HG02973 (cell line): ENCODE measurements at regions not wholly inside any gene's neighbourhood (a gene's known extent, or its start where the extent isn't known, plus 50 kb on each side); places are given as distances from the start of the nearest gene placed in this dataset.

Source experiments
- ATAC-seq: cut with Tn5 transposase; IDR thresholded peaks from one replicate; pipeline ENCODE4 v1.9.1; 2021; ENCODE audit warnings: moderate library complexity; ENCODE audit not compliant: unreplicated experiment

DNA sequence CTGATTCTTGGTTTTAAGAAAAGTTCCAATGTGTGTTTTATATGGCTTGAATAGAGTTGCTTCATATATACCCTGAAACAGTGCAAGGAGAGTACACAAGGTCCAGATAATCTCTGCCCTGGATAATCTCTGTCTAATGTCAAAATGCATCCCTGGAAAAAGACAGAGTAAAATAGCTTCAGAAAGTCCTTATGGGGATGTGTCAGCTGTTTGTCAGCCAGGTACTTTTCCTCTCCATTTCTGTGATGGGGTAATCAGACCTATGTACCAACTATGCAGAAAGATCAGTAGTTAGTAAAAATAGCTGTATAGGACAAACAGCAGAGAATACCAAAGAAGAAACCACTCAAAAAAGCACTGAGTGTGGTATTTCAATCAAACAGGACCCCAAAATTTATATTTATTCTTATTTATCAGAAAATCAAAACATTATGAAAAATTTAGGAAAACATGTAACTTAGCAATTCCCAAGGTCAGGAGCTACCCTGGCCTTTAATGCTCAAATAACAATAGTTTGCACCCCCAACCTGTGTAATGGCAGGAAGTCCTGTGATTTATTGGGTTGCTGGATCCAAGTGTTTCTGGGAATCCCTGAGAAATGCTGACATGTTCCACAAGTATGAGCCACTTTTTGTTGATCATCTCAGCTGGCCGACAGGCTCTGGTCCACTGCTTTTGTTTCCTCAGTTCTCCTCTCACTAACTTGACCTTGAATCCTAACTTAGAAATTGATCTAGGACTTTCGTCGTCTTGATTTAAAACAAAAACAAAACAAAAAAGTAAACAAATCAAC lies 69.6 kb downstream of the MDH1 start:
- no peak for ATAC-seq

DNA sequence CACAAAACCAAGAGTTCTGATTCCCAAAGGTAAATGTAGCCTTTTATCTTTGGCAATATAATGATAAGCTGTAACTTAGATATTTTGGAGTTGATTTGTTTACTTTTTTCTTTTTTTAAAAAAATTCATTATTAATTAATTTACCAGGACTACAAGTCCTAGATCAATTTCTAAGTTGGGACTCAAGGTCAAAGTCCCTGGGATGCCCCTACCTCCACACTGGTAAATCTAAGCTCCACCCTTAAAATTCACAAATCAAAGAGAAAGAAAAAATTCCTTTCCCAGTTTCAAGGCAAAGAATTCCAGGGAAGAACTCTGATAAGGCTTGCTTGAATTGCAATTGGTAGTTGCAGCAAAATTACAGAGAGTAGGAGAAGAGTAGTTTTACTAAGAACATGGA lies 71.3 kb downstream of the MDH1 start:
- ATAC-seq: no peak

DNA sequence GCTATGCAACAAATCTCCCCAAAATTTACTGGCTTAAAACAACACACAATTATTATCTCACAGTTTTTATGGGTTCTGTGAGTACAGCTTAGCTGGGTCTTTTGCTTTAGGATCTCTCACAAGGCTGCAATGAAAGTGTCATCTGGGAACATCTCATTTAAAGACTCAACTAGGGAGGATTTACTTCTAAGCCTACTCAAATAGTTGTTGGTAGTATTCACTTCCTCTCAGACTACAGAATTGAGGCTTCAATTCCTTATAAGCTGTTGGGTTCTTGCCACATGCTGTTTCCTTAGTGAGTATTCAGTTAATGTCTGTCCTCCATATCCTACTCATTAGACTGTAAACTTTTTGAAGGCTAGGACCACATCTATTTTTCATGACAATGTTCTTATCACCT lies 72.3 kb downstream of the MDH1 start:
- no peak for ATAC-seq

DNA sequence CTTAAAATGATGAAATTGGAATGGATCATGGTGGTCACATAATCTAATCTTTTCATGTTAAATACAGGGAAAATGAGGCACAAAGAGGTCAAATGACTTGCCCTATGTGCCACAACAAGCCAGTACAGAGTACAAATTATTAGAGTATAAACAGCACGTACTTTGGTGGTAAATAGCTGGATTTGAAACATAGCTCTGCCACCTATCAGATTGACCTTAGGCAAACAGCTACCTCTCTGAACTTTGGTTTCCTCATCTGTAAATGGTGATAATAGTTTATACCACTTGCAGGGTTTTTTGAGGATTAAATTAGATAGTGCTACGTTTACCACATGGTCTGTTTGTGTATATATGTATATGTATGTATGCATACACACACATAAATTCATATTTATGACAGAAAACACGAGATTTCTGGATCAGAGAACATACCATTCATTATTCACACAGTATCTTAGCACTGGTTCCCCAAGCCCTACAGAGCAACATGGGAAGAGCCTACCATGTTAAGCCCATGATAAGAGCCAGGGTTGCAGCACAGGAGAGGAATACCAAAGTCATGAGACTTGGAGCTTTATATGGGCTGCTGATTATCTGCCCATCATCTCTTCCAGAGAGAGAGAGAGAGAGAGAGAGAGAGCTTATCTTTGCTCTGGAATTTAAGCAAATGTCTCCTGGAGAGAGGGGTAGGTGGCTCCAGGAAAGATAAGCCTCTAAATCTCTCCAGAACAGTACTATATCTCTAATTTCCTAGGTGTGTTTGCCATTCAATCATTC lies 73.5 kb downstream of the MDH1 start:
- no peak for ATAC-seq

DNA sequence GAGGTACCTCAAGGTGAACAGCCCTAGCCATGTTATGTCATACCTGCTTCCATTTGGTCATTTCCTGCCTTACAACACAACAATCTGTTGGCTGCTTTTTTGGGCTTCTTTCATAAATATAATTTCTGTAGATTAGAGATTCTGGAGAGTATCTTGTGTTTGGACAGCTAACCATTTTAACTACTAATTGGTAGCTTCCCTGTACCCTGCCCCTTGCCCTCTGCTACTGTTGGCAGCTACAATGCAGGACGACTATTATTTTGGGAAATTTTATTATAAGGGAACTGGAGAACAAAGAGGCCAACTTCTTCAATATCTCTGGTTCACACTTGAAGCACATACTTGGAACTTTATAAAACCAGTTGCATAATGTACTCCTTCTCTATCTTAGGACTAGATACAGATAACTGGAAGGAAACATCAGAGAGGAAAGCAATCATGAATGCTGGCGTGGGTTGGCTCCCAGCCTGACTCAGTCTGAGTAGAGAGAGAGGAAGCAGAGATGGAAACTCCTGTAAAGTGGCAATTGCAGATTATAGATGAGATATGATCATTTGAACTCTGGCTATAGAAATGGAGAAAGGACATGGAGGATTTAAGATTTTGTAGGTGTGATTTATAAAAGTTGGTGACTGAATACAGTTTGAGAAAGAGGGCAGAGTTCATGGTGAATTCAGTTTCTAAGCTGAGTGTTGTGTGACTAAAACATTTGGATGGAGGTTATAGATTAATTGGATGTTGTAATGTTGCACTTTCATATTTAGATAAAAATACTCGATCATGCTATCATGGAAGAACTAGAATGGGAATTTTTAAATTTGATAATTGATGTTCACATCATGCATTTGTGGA lies 74.5 kb downstream of the MDH1 start:
- no peak for ATAC-seq

DNA sequence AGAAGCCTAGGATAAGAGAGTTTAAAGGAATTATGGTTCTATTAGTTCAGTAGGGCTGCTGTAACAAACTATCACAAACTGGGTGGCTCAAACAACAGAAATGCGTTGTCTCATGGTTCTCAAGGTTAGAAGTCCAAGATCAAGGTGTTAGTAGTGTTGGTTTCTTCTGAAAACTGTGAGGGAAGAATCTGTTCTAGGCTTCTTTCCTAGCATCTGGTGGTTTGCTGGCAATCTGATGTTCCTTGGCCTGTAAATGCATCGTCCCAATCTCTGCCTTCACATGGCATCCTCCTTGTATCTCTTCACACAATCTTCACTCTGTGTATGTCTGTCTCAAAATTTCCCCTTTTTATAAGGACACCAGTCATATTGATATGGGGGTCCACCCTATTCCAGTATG lies 76.3 kb downstream of the MDH1 start:
- ATAC-seq: no peak

DNA sequence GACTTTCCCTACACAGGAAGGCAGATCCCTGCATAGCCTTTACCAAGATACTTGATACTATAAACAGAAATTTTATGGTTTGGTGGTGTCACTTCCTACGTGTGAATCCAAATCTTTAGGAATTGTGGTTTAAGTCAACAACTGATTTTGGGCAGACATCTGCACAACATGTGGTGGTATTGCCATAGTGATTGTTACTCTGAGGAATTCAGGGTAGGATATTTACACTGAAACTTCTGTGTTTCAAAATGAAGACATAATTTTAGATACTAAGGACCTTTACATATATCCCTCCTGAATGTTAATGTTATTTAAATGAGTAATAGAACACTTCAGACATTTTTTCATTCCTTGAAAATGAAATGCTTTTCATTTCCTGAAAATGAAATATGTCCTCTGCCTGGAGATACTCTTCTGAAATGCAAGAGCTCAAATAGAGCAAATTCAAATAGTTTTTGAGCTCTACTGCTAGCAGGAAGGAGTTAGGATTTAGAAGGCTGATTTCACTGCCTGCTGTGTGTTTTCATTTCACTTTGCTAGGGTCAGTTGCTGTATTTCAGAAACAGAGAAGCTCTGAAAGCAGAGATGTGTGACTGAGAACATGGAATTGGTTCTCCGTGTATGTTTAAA lies 77.2 kb downstream of the MDH1 start:
- ATAC-seq: no peak

DNA sequence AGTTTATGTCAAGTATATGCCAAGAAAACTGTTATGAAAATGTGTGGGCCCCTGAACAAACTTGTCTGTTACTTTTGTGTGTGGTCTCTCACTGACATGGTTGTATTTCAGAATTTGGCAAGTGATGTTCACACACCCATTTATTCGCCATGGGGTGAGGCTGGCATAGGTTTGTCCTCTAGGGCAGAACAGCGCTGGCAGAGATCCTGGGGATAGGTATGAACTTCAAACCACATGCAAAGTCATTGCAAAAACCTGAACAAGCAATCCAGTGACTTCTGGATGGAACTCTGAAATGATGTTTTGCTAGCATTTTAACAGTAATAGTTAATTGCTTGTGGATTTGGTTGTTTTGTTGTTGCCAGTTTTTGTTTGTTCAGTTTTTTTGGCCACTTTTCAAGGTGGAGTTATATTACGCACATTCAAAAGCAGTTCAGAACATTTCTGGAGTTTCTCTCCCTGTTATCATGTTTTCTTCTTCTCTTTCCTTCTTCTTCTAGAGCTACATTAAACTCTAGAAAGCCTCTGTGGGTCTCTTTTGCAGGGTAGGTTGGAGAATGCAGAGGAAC lies 78.5 kb downstream of the MDH1 start:
- ATAC-seq: no peak

DNA sequence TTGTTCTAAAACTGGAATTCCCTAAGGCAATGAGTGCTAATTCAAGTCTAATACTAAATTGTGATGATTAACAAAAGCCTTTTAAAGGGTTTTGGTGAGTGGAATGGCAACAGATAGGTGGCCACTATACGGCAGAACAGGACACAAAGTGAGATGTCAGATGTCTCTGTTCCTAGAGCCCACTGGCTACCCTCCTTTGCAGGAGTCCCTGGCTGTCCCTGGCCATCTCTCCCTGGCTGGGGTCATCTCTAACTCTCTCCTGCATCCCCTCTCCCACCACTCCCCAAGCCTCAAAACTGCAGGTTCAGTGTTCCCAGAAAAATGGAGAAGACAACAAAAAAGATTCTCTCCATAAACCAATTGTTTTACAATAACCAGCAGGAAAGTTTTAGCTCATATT lies 79.2 kb downstream of the MDH1 start:
- no peak for ATAC-seq

DNA sequence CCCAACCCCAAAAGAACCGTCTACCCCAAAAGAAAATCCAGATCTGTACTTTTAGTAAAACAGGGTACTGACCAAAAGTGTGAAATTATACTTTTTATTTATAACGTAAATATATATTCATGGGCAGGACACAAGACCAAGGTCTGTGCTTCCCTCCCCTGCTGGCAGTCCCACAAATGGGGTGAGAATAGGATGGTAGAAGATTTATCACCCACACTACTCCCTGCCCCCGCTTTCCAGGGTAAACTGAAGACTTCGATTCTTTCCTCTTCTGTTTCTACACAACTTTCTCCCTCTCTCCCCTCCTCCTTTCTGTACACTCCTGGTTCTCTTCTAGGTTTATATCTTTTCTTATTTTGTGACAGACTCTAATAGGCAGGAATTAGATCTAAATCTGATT lies 79.7 kb downstream of the MDH1 start:
- no peak for ATAC-seq

DNA sequence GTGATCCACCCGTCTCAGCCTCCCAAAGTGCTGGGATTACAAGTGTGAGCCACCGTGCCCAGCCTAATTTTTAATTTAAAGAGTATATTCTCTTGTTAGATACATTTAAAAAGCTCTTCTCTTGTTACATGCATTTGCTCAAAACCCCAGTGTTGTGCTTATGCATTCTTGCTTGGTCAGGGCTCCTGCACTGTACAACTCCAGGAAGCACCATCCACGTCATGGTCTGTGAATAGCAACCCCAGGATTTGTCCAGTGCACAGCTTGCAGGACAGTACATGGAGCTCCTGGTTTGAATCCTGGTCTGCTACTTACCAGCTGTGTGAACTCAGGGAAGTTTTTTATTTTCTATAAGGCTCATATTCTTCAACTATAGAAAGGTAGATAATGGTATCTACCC lies 80.8 kb downstream of the MDH1 start:
- no peak for ATAC-seq

DNA sequence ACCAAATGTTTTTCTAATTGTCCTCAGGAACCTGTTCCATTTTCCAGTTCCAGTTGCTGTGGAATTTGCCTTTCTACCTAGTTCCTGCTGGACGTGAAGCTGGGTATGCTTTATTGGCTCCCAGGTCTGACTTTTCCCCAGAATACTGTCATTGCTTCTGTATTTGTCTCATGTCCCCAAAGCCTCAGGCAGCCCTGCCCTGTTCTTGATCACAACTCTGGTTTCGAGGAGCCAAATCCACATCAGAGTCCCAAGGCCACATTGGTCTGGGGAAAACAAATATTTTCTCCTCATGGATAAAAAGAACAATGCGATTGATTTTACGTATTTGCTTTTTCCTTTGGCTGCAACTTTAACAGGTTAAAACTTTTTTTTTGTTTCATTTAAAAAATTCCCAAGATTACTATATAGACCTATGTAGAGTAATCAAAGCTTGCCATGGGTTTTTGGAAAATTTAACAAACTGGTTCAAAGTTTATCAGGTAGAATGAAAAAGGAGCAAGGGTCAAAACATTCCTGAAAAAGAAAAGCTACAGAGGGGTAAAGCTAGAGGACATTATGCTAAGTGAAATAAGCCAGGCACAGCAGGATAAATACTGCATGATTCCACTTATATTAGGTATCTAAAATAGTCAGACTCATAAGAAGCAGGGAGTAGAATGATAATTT lies 85.2 kb downstream of the MDH1 start:
- no peak for ATAC-seq

DNA sequence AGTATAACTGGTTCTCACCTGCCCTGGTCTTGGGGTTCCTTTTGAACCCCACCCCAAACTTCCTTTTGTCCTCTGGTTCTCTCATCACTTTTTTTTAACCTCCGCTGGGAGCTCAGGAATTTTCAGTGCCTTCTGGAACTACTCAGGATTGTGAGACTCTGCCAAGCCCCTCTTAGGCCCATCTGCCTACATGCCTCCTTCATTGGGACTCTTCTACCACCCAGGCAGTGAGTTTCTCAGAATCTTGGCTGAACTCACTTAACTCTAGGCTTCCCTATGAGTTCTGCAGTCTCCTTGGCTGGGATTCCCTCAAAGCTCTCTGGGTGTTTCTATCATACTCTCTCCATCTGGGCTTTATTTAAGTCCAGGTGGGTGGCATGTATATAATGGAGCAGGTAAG lies 86.3 kb downstream of the MDH1 start:
- no peak for ATAC-seq

DNA sequence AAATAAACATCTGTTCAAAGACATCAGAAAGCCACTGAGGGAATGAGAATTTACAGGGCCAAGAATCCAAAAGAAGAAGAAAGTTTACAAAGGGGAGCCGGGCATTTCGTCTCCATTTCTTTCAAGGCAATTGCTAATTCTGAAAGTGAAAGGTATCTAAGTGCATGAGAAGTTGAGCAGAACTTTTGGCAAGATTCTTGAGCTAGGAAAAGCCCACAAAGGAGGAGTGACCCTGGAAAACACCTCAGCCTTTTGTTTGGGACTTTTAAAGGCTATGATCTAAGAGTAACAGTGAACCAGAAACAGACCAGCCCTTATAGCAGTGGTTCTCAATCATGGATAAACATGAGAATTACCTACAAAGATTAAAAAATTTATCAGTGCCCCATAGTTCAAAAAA lies 87.4 kb downstream of the MDH1 start:
- ATAC-seq: no peak

DNA sequence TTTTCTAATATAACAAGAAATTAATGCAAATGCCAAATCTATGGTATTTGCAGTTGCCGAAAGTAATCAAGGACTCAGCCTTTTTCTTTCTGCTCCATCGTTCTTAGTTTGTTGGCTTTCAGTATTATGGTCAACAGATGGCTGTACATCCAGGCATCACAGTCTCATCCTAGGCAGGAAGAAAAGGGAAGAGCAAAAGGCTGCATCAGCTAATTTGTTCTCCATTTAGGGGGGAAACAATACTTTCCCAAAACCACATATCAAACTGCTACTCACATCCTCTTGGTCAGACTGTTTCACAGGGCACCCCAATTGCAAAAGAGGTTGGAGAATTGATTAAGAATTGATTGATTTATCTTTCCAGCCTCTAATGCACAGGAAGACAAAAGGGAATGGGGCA lies 89.3 kb downstream of the MDH1 start:
- ATAC-seq: no peak

DNA sequence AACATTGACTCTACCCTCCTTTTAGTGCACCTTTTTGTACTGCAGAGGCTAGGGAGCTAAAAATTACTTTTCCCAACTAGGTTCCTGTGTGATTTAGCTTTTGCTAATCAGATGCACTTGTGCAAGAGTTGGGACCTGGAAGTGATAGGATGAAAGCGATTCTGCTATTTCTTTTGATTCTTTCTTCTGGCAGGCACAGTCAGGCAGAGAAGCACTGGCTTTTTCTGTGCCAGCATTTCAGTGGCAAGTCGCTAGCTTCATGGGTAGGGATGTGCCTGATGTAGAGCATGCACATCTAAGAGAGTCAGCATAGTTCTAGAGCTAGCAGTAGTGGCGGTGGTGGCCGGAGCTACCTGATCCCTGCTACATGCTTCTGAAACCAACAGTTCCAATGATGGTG lies 89.8 kb downstream of the MDH1 start:
- no peak for ATAC-seq

DNA sequence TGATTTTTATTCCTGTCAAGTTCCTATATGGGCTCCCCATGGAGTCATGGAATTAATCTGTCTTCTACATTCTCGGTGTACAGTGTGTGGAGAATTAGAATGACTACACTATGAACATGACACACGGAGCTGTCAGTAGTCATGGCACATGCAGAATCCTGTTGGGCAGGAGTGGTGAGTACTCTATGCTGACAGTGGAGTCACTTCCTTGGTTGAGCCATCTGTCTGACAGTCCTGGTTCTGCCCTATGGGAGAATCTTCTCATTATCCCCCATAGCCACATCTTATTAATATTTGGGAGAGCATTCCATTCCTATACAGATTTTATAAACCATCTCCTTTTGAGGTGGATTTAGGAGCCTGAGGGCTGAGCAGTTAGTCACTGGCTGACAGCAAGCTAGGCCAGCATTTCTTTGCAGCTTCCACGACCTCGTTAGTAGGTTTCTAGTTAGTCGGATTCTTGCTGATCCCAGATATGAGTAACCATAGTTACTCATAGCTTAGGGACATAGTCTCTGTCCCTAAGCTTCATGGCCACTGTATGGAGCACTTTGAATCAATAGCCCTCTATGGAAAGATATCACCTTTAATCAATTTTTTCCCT lies 90.6 kb downstream of the MDH1 start:
- ATAC-seq: no peak

DNA sequence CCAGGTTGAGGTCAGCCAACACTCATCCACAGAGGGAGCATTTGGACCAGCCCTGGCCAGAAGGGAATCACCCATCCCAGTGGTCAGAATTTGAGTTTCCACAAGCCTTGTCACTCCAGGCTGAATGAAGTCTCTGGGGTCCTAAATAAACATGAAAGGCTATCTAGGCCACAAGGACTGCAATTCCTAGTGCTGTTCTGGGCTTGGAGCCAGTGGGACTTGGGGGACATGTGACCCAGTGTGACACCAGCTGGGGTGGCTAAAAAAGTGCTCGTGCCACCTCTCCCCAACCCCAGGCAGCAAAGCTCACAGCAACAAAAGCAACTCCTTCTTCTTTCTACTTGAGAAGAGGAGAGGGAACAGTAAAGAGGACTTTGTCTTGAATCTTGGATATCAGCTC lies 91.7 kb downstream of the MDH1 start:
- ATAC-seq: no peak

DNA sequence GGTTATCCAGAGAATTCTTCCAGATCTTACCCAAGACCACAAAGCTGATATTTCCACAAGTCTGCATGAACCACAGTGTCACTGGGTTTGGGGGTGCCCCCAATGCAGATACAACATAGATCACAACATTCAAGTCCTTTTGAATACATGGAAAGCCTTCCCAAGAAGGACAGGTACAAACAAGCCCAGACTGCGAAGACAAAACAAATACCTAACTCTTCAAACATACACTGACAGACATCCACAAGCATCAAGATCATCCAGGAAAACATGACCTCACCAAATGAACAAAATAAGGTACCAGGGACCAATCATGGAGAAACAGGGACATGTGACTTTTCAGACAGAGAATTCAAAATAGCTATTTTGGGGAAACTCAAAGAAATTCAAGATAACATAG lies 93.1 kb downstream of the MDH1 start:
- ATAC-seq: no peak
